GM21619 (cell line): ENCODE measurements at regions not wholly inside any gene's neighbourhood (a gene's known extent, or its start where the extent isn't known, plus 50 kb on each side); places are given as distances from the start of the nearest gene placed in this dataset.
"Not testable (repeated sequence)": the region's sequence is repeated elsewhere in the genome, so short reads cannot be mapped to it uniquely, and the experiment has no call there.

Experiments
- ATAC-seq: cut with Tn5 transposase; IDR thresholded peaks from one replicate; pipeline ENCODE4 v1.9.1; 2021; ENCODE audit not compliant: unreplicated experiment

DNA sequence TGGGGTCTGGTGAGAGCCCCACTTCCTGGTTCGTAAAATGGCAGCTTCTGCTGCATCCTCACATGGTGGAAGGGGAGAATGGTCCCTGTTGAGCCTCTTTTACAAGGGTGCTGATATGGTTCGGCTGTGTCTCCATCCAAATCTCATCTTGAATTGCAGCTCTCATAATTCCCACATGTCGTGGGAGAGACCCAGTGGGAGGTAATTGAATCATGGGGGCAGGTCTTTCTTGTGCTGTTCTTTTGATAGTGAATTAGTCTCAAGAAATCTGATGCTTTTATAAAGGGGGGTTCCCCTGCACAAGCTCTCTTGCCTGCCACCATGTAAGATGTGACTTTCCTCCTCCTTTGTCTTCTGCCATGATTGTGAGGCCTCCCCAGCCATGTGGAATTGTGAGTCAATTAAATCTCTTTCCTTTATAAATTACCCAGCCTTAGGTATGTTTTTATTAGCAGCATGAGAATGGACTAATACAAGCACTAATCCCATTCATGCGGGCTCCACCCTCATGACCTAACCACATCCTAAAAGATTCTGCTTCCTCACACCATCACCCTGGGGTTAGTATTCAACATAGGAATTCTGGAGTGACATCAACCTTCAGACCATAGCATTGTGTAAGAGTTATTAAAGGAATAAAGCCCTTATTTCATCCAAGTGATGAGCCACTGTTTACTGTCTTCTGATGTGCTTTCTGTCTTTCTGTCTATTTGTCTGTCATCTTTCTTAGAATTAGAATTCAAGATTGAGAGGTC, 159.0 kb upstream of the IRS2 start:
- no peak for ATAC-seq

DNA sequence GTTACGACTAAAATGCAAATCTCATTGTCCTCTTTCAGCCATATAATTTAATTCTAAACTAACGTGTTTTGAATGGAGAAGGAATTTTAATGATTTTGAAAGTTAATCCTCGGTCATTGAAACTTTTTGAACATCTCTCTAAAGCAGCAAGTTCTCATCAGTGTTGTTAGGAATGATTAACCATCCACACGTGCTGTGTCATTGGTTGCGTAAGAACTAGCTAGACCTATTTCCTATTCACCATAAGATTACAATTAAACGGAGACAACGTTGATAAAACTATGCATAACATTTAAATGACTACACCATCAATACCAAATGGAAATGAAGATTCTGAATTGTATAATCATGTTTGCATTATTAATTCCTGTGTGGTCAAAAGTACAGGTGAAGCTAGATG, 155.6 kb upstream of the IRS2 start:
- no peak for ATAC-seq

DNA sequence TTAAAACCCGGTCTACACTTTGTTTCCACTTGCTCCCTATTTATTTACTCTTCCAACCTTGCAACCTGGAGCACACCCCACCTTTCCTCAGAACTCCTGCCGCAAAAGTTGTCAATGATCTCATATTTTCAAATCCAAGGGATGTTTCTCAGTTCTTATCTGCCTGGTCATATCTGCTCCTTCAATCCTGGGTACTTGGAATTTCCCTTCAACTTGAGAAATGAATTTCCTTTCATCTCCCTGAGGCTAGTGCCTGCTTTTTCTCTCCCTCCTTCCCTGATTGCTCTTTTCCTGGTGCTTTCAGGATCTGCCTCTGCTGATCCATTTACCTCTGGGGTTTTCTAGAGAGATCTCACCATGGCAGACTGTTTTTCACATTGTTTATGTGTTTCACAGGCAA, 154.8 kb upstream of the IRS2 start:
- no peak for ATAC-seq

DNA sequence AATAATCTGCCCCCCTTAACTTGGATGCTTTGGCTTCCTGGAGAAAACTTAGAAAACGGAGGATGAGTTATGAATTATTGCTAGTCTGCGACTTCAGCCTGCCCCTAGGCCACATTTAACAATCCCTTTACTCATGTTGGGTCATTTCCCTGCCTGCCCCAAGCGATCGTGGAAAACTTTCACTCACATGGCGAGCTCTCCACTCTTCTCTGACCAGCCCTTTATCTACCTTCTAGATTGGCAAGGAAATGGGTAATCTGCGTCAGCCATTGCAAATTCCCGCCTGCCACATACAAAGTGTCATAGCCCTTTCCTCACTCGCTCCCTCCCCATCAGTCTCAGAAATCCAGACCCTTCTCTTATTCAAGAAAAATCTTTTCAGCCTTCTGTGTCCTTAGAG, 154.3 kb upstream of the IRS2 start:
- no peak for ATAC-seq

DNA sequence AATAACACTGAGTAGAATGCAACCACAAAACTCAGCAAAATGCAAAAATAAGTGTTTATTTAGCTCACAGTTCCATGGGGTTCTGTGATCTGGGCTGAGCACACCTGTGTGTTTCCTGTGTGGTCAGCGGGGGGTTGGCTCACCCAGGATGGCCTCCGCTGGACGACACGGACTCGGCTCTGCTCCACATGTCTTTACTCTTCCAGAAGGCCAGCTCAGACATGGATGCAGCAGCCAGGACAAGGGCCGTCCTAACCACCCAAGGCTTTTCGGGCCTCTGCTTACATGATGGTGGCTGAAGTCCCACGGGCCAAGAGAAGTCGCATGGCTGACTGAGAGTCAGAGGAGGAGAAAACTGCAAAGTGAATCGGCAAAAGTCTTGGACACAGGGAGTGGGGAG, 153.5 kb upstream of the IRS2 start:
- ATAC-seq: no peak

DNA sequence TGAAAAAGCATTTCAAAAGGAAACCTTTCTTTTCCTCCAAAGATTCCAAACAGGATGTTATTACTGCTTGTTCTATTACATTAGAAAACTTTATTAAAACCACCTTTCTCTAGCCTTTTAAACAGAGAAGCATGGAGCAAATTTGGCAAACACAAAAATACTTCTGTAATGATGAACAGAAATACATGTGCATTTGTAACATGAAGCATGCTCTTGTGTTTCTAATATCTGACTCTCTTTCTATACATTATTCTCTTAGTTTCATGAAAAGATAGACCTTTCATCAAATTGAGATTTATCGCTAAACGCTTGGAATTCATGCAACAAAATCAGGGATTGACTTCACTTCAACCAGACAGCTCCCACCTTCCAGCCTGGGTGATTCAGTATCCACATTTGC, 152.8 kb upstream of the IRS2 start:
- ATAC-seq: no peak

GRCh38 chr13:109938255-109938936, 152.0 kb upstream of the IRS2 start:
- no peak for ATAC-seq

DNA sequence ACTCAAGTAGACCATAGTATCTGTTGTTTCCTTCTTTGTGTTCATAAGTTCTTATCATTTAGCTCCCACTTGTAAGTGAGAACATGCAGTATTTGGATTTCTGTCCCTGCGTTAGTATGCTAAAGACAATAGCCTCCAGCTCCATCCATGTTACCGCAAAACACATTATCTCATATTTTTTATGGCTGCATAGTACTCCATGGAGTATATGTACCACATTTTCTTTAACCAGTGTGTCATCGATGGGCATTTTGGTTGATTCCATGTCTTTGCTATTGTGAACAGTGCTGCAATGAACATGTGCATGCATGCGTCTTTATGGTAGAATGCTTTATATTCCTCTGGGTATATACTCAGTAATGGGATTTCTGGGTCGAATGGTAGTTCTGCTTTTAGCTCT, 148.1 kb upstream of the IRS2 start:
- not testable (repeated sequence) for ATAC-seq

DNA sequence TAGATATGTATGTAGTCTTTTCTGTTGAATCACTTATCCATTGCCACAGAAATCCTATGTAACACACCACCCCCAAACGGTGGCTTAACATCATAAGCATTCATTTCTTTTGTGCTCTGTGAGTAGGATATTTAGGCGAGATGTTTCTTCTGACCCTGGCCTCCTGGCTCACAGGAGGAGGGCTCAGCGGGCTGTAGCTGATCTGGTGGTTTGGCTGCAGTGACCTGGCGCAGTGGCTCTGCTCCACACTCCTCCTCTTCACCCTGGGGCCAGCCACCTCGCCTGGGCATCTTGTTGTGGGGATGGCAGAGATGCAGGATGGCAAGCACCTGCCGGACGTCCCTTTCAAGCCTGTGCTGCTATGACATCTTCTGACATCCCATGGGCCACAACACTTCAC, 147.1 kb upstream of the IRS2 start:
- ATAC-seq: no peak

GRCh38 chr13:109924376-109924775, 138.0 kb upstream of the IRS2 start:
- ATAC-seq: no peak

DNA sequence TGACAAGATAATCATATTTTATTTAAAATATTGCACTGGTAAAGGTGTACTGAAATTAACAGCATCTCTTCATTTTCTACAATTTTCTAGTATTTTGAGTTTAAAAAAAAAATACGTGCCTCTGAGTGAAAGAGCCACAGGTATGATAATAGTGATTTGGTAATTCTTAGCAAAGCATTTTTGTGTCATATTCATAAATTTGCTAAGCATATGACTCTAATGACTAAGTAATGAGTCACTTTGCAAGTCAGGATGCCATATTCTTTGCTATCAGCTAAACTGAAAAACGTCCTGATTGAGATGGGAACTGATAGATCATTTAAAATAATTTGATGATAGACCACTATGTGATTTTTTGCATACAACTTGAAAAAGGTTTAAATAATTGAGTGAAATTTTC, 136.1 kb upstream of the IRS2 start:
- ATAC-seq: no peak

DNA sequence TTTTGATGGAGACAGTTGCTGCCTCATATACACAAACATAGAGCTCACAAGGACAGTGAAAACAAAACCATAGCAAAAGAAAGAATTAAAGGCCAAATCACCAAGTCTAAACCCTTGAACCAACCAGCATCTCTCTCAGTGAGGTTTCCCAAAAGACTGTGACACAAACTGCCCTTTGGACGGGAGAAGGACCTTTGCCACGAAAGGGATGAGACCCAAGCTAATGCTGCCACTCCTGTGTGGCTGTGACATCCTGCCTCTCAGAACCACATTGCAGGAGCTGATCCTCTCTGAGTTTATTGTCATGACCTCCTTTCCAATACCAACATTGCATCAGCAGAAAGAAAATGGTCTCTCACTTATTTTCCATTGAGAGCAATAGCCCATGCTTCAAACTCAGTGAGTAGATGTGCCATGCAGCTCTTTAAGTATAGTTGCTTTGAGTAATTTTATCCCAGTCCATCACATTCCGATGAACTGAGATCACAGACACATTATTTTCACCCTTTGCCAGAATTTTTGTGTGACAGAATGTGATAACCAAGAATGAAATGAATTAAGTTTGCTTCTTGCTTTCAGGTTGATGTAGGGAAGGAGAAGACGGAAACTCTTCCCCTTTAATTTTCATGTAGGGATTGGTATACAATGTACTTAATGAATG, 133.5 kb upstream of the IRS2 start:
- ATAC-seq: no peak

DNA sequence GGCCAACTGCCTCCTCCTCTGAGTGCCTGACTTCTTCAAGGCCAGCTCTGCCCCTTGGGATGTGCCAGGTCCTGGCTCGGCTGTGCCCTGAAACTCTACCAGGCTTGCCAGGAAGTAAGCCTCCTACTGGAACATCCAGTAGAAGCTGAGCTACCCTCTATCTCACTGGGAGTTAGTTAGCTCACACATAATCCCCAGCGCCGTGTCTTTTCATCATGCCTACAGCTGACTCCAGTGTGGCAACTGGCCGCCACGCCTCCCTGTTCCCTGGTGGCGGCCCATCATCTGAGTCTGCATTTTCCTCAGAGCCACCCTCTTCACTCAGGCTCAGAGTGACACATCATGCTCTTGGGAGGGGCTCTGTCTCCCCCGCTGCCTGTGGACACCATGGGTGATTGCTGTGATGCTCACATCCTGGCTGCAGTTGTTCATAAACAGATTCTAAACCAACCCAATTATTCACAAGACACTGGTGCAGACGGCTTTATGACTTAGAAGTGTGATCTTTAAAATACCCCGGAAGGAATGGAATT, 131.9 kb upstream of the IRS2 start:
- no peak for ATAC-seq

- no peak for ATAC-seq
Measured at GRCh38 chr13:109917422-109917821, 131.0 kb upstream of the IRS2 start.

- ATAC-seq: no peak
Measured at GRCh38 chr13:109913936-109914510, 127.6 kb upstream of the IRS2 start.

DNA sequence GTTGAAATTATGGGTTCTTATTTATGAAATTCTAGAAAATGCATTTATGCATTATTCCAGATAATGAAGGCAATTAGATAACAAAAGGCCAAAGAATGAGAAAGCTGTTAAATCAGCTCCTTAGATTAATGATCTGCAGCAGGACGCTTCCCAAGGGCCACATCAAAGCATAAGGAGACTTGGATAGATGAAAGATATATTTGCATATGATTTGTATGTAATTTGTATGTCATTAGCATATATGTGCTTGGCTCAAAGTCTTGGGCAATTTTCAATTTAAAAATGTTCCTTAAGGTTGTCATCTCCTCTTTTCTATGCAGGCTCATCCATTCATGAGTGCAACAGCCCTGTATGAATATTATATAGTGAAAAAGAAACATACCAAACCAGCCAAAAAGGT, 126.8 kb upstream of the IRS2 start:
- ATAC-seq: no peak

- ATAC-seq: no peak
Measured at GRCh38 chr13:109910194-109910593, 123.8 kb upstream of the IRS2 start.

- no peak for ATAC-seq
Measured at GRCh38 chr13:109906976-109907375, 120.6 kb upstream of the IRS2 start.

DNA sequence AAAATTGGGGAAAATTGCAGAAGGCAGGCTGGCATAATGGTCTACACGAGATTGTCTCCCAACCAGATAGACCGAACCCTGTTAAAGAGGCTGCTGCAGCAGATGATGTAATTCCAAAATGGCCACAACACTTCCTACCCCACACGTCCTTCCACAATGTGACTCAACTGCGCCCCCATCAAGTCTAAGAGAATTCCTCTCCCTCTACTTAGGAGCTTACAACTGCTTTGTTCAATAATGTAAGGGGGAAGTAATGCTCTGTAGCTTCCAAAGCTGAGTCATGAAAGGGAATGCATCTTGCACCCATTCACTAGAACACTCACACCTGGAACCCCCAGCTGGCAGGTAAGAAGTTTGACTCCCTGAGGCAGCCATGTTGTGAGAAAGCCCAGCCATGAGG, 117.8 kb upstream of the IRS2 start:
- ATAC-seq: no peak

- ATAC-seq: no peak
Measured at GRCh38 chr13:109900741-109901140, 114.4 kb upstream of the IRS2 start.

- no peak for ATAC-seq
Measured at GRCh38 chr13:109900320-109900719, 113.9 kb upstream of the IRS2 start.

DNA sequence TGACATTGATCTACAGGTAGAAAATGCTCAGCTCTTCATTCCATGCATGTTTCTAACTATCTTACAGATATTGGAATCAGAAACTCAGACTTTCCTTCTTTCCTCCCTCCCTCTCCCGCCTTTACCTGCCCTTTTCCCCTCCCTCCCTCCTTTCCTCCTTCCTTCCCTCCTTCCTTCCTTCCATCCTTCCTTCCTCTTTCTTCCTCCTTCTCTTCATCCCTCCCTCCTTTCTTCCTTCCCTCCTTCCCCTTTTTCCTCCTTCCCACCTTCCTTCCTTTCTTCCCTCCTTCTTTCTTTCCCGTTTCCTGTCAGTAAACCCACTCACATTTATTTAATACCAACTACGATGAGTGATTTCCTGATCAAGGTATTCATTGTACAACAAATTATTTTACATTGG, 113.4 kb upstream of the IRS2 start:
- no peak for ATAC-seq
